Smooth muscle cell (in vitro differentiated cells): ENCODE measurements at regions not wholly inside any gene's neighbourhood (a gene's known extent, or its start where the extent isn't known, plus 50 kb on each side); places are given as distances from the start of the nearest gene placed in this dataset.
"Not testable (repeated sequence)": the region's sequence is repeated elsewhere in the genome, so short reads cannot be mapped to it uniquely, and the experiment has no call there.

Source experiments
- DNase-seq: peaks from one replicate; lab custom pipeline; 2025; ENCODE audit not compliant: unreplicated experiment; lab: John Stamatoyannopoulos, UW
- H2AFZ ChIP-seq: fragments of 200-600 bp; sonication (generic); 2 replicates; pipeline ENCODE4 v1.6.0; 2016; ENCODE audit warnings: antibody characterized with exemption, low read depth, mild to moderate bottlenecking
- H3F3A ChIP-seq: fragments of 200-600 bp; sonication (generic); 2 replicates; pipeline ENCODE4 v1.6.0; 2017; ENCODE audit warnings: antibody characterized with exemption, low read depth
- H3K27ac ChIP-seq: fragments of 200-600 bp; sonication (generic); 2 replicates; pipeline ENCODE4 v1.5.1; 2016; ENCODE audit warnings: low read depth, mild to moderate bottlenecking
- H3K27me3 ChIP-seq: fragments of 200-600 bp; sonication (generic); 2 replicates; pipeline ENCODE4 v1.6.1; 2016; ENCODE audit warnings: low read depth, mild to moderate bottlenecking
- H3K36me3 ChIP-seq: fragments of 200-600 bp; sonication (generic); 2 replicates; pipeline ENCODE4 v1.5.1; 2016; ENCODE audit warnings: low read depth
- H3K4me1 ChIP-seq: fragments of 200-600 bp; sonication (generic); 2 replicates; pipeline ENCODE4 v1.5.1; 2016; ENCODE audit warnings: low read depth
- H3K4me2 ChIP-seq: fragments of 200-600 bp; sonication (generic); 2 replicates; pipeline ENCODE4 v1.6.0; 2016; ENCODE audit warnings: mild to moderate bottlenecking
- H3K4me3 ChIP-seq: fragments of 200-600 bp; sonication (generic); 2 replicates; pipeline ENCODE4 v1.5.1; 2016; ENCODE audit warnings: mild to moderate bottlenecking
- H3K79me2 ChIP-seq: fragments of 200-600 bp; sonication (generic); 2 replicates; pipeline ENCODE4 v1.6.0; 2016; ENCODE audit warnings: low read depth, mild to moderate bottlenecking
- H3K9ac ChIP-seq: fragments of 200-600 bp; sonication (generic); 2 replicates; pipeline ENCODE4 v1.6.0; 2016; ENCODE audit warnings: low read depth
- H3K9me3 ChIP-seq: fragments of 200-600 bp; sonication (generic); replicated peaks from 2 replicates; pipeline ENCODE4 v1.5.1; 2016; ENCODE audit warnings: low read depth
- H4K20me1 ChIP-seq: fragments of 200-600 bp; sonication (generic); 2 replicates; pipeline ENCODE4 v1.6.0; 2016; ENCODE audit warnings: low read depth
- CTCF ChIP-seq: fragments of 200-600 bp; sonication (generic); IDR thresholded peaks from 2 replicates; pipeline ENCODE4 v1.5.1; 2017; ENCODE audit warnings: borderline replicate concordance, mild to moderate bottlenecking, antibody characterized with exemption; ENCODE audit not compliant: insufficient read depth, poor library complexity, severe bottlenecking
- WGBS: methylation state at CpG from one replicate; pipeline ENCODE4 v1.1.7; 2016; ENCODE audit warnings: low lambda C conversion rate; 5-methylcytosine and 5-hydroxymethylcytosine counted together

DNA sequence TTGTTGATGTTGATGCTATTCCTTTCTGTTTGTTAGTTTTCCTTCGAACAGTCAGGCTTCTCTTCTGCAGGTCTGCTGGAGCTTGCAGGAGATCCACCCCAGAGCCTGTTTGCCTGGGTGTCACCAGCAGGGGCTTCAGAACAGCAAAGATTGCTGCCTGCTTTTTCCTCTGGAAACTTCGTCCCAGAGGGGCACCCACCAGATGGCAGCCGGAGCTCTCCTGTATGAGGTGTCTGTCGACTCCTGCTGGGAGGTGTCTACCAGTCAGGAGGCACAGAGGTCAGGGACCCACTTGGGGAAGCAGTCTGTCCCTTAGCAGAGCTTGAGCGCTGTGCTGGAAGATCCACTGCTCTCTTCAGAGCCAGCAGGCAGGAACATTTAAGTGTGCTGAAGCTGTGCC, 303.2 kb downstream of the ZIC1 start:
- H3K4me3 ChIP-seq: no peak overlapping the region
- H3K36me3 ChIP-seq: no peaks in the 10 kb centered on the region
- H3F3A ChIP-seq: no peaks in the 10 kb centered on the region
- no peaks in the 10 kb centered on the region for H4K20me1 ChIP-seq
- no peak overlapping the region for H2AFZ ChIP-seq
- H3K4me2 ChIP-seq: no peak overlapping the region
- no peaks in the 10 kb centered on the region for H3K4me1 ChIP-seq
- WGBS: 94% methylated on average over 5 of the region's 5 CpGs
- no peaks in the 10 kb centered on the region for H3K9me3 ChIP-seq
- no peak for TF ChIP-seq CTCF
- H3K79me2 ChIP-seq: no peaks in the 10 kb centered on the region
- H3K9ac ChIP-seq: no peak overlapping the region
- no peak overlapping the region for H3K27ac ChIP-seq
- no peaks in the 10 kb centered on the region for H3K27me3 ChIP-seq
- DNase-seq: no peak

- not testable (repeated sequence) for H3K4me3 ChIP-seq, DNase-seq, H3K36me3 ChIP-seq, H3K79me2 ChIP-seq, H3K9me3 ChIP-seq, H3K4me1 ChIP-seq, H3K27ac ChIP-seq, H2AFZ ChIP-seq, H3K9ac ChIP-seq, H3F3A ChIP-seq, H3K27me3 ChIP-seq, H4K20me1 ChIP-seq, H3K4me2 ChIP-seq
- WGBS: 72% methylated on average over 5 of the region's 5 CpGs
These were observed 303.6 kb downstream of the ZIC1 start for GRCh38 chr3:147712758-147713157.

DNA sequence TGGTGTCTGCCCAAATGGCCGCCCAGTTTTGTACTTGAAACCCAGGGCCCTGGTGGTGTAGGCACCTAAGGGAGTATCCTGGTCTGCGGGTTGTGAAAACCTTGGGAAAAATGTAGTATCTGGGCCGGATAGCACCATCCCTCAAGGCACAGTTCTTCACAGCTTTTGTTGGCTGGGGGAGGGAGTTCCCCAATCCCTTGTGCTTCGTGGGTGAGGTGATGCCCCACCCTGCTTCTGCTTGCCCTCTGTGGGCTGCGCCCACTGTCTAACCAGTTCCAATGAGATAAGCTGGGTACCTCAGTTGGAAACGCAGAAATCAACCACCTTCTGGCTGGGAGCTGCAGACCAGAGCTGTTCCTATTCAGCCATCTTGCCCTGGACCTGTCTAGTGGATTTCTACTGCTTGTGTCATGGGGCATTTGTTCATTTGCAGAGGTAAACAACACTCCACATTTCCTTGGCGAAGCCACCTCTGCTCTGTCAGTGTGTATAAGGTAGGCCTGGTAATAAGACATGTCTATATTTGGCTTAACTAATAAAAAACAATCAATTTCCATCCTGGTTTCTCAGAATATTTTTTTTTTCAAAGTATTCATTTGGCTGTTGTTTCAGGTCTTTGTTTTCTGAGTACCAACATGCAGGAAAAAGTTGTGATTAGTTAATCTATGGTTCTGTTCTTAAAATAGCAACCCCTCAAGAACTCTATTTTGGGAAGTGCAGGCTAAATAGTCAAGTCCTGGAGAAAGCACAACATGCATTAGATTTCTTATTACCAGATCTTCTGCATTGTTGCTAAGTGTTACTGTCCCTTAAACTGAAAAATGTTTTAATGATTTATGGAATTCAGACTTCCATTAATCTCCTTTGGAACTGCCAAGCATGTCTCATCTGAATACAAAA, 304.3 kb downstream of the ZIC1 start:
- no peak for TF ChIP-seq CTCF
- Histone ChIP-seq H3K4me1 (no peaks in the 10 kb centered on the region), H4K20me1 (no peaks in the 10 kb centered on the region), H3K79me2 (no peaks in the 10 kb centered on the region), H3K9ac (no peak overlapping the region), H3F3A (no peaks in the 10 kb centered on the region), H3K9me3 (no peaks in the 10 kb centered on the region), H3K27me3 (no peaks in the 10 kb centered on the region), H3K4me3 (no peak overlapping the region), H3K4me2 (no peak overlapping the region), H3K36me3 (no peaks in the 10 kb centered on the region), H3K27ac (no peak overlapping the region), H2AFZ (no peak overlapping the region)
- 94% methylated on average over 7 of the region's 7 CpGs for WGBS
- no peak for DNase-seq

- 77% methylated on average over 2 of the region's 2 CpGs for WGBS
- no peak overlapping the region for H3K9ac ChIP-seq
- H3K27ac ChIP-seq: no peak overlapping the region
- no peak overlapping the region for H2AFZ ChIP-seq
- H3K4me1 ChIP-seq: peaks cover 8% of the 10 kb centered on the region
- no peaks in the 10 kb centered on the region for H3K36me3 ChIP-seq
- no peak overlapping the region for H3K4me2 ChIP-seq
- no peak for TF ChIP-seq CTCF
- H3K4me3 ChIP-seq: no peak overlapping the region
- no peaks in the 10 kb centered on the region for H3K79me2 ChIP-seq
- H4K20me1 ChIP-seq: no peaks in the 10 kb centered on the region
- no peaks in the 10 kb centered on the region for H3K9me3 ChIP-seq
- no peaks in the 10 kb centered on the region for H3K27me3 ChIP-seq
- H3F3A ChIP-seq: no peaks in the 10 kb centered on the region
- no peak for DNase-seq
These were observed 320.5 kb downstream of the ZIC1 start for GRCh38 chr3:147729641-147730040.
